ENCODE measurements at regions not wholly inside any gene's neighbourhood (a gene's known extent, or its start where the extent isn't known, plus 50 kb on each side); places are given as distances from the start of the nearest gene placed in this dataset.
A peak's percentile ranks its signal among the peaks of the same experiment; 100 is the strongest.

DNA sequence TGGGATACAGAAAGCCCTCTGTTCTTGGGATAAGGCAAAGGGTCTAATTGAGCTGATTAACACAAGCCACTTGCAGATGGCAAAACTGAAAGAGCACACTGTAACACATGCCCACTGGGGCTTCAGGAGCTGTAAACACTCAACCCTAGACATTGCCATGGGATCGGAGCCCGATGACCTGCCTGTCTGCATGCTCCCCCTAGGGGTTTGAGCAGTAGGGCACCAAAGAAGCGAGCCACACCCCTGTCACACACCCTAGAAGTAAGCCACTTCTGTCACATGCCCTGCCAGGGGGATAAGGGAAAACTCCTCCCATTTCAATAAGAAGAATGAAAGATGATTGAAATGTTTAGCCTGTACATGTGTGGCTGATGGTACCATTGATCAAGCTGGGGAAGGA lies 81.3 kb upstream of the IRX6 start:
- DNase-seq: no peak

DNA sequence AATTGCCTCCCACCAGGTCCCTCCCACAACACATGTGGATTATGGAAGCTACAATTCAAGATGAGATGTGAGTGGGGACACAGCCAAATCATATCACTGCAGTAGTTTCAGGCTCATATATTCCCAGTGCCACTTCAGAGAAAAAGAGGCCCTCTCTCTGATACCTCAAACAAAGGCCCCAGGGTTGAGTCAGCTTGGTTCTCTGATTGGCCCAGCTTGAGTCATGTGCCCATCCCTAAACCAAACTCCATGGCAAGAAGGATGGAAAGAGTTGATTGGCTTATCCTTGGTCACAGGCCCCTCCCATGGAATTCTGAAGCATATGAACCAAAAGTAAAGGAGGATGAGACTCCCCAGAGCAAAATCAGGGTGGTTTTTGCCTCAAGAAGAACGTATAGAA lies 75.9 kb upstream of the IRX6 start:
- no peak for DNase-seq

DNA sequence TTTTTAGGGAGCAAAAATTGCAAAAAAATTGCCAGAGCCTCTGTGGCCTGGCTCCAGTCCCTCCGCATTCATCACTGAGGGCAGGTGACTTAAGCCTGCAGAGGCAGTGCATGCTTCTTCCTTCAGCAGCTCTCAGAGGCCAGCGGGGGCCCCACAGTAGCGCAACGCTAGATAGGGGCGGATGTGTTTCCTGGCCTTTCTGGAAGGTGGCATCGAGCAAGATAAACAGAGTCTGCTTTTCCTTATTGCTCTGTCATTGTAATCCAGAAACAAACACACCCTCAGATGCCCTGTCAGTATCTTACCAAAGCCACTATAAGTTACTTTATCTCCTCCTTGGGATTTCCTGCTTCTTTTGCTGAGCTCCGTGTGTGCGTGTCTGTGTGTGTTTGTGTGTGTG lies 75.5 kb upstream of the IRX6 start:
- peak; percentile 4 for DNase-seq

DNA sequence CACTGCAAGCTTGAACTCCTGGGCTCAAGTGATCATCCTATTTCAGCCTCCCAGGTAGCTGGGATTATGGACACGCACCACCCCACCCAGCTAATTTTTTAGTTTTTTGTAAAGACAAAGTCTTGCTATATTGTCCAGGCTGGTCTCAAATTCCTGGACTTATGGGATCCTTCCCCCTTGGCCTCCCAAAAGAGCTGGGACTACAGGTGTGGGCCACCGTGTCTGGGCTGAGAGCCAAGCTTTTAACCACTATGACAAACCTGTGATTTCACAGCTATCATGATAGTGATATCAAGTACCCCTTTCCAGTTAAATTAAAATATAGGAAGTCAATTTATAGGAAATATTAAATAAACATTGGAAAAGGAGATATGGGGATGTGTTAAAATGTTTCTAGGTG lies 74.6 kb upstream of the IRX6 start:
- DNase-seq: no peak

DNA sequence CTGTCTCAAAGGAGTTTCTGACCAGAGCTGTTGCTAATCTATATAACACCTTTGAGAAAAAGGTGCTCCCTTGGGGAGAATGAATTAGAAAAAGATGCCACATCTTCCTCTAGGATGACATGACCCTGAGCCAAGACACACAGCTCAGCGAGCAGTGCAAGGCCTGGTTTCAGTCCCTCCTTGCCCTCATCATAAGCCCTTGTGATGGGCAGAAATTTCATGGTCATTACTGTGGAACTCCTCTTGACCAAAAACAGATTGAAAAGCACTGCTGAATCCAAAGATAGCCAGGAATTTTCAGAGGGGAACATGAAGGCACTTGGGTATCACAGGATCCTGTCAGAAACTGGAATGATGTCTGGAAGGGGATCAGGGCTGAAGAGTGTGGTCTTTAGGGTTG lies 74.1 kb upstream of the IRX6 start:
- no peak for DNase-seq

DNA sequence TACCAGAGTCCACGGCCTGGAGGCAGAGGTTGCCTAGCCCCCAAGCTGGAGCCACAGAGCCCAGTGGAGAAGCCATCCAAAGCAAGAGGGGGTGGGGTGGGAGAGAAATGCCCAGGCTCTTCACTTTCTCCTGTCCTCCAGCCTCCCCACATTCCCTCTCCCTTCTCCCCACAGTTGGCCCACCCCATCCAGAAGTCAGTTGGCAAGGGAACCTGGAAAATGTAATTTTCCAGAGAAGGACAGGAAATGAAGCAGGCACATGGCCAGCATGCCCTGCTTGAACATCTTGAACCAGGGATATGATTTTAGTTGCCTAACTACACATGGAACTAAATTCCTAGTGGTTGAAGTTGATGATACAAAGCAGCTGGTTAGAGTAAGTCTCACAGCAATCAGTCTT lies 73.3 kb upstream of the IRX6 start:
- DNase-seq: no peak

DNA sequence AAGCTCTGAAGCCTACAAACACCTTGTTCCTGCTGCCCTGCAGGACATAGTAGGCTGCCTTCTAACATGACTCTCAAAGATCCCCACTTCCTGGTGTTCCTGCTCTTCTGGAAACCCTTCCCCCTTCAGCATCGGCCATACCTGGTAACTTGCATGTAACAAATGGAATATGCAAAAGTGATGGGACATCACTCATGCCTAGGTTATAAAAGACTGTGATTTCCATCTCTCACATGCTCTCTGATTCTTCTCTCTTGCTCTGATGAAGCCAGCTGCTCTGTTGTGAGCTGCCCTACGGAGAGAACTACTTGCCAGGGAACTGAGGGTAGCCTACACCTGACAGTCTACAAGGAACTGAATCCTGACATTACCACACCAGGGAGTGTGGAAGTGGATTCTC lies 72.9 kb upstream of the IRX6 start:
- no peak for DNase-seq

DNA sequence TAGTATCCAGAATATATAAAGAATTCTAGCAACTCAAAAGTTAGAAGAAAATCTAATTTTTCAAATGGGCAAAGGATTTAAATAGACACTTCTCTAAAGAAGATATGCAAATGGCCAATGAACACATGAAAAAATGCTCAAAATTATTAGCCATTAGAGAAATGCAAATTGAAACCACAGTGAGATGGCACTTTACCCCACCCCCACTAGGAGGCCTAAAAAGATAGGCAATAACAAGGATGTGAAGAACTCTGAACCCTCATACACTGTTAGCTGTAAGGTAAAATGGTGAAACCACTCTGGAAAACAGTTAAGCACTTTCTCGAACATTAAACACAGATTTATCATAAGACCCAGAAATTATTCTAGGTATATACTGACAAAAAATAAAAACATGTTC lies 71.4 kb upstream of the IRX6 start:
- DNase-seq: no peak

DNA sequence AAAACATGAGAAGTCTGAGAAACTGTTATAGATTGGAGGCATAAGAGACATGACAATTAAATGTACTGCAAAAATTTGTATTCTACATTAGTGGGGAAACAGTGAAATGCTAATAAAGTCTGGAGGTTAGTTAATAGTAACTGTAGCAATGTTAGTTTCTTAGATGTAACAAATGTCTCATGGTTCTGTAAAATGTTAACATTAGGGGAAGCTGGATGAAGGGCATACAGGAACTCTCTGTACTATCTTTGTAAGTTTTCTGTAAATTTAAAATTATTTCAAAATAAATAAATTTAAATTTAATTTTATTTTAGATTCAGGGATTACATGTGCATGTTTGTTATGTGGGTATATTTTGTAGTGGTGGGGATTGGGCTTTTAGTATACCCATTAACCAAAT lies 70.0 kb upstream of the IRX6 start:
- no peak for DNase-seq

DNA sequence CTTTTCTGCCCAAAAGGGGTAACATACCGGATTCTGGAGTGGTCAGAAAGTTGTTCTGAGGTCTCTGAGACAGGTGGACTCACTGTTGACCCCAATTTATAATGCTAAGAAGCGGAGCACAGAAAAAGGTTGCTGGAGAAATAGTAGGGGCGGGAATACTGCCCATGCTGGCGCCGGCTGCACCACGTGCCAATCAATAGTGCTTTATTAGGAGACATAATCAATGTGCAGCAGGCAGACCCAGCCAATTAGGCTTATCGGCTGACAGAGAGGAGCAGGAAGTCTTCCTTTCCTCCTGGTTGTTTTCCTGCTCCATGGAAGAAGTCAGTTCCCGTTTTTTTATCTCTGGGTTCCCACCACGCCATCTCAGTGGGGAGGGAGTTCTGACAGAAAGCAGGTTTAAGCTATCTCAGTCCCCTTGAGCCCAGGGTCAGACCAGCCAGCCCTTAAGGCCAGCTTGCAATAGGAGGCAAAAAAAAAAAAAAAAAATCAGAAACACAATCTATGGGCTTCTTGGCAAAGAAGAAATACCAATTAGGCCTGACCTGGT lies 68.2 kb upstream of the IRX6 start:
- no peak for DNase-seq

DNA sequence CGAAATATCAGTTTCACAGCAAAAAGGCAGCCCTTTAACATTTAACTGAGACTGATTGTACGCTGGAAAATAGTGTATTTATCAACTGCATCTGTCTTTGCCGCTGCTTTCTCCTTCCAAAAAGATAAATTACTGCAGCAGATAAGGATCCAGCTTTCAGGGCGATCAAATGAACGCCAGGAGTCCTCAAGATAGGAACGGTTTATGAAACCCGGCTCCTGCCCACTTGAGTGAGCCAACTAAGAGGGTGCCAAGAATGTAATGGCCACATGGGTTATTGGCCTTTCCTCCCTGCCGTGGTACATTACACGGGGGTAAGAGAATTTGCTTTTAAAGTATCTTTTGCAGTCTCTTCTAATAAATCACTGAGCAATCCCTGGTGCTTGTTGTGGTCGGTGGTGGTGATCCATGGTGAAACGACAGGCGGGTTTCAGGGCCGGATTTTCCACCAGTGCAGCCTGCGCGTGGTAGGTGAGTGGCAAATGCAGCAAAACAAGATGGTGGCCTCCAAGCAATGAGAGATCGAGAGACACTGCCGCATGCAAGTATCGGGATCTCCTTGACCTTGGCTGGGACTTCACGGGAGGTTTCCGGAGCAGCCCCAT lies 67.5 kb upstream of the IRX6 start:
- DNase-seq: no peak

DNA sequence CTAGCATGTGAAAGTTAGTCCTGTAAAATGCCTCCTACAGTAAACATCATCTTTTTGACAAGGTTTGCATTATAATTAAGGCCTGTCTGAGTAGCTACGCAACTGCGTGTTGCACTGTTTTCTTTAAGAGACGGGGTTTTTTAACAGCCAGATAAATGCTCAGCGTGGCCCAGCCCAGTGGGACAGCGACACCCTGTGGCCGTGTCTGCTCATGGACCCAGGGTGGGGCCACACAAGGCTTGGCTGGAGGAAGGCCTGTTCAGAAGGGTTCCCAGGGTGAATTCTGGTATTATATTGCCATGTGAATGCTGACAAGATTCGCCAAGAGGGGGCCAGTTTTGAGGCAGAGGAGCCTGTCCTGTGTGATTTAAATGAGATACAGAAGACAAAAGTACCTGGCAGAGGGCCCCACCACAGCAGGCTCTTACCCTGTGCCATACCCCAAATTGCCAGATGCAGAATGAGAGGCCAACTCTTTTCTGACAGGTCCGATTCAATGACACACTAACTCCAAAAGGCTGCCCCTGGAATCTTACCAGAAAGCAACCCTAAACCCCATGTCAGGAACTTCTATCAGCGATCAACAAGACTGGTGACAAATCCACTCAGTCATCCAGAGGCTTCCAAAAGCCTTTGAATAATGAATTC lies 65.9 kb upstream of the IRX6 start:
- peak; percentile 66 for DNase-seq

DNA sequence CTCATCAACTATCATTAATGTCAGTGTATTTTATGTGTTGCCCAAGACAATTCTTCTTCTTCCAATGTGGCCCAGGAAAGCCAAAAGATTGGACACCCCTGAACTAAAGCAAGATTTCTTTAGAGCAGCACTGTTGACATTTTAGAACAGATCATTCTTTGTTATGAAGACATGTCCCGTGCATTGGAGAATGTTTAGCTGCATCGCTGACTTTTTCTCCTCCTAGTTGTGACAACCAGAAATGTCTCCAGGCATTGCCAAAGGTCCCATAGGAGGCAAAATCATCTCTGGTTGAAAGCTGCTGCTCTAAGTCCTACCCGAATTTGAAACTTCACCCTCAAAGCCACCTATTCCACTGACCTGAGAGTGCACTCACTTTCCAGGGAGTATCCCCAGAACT lies 62.7 kb upstream of the IRX6 start:
- DNase-seq: no peak

DNA sequence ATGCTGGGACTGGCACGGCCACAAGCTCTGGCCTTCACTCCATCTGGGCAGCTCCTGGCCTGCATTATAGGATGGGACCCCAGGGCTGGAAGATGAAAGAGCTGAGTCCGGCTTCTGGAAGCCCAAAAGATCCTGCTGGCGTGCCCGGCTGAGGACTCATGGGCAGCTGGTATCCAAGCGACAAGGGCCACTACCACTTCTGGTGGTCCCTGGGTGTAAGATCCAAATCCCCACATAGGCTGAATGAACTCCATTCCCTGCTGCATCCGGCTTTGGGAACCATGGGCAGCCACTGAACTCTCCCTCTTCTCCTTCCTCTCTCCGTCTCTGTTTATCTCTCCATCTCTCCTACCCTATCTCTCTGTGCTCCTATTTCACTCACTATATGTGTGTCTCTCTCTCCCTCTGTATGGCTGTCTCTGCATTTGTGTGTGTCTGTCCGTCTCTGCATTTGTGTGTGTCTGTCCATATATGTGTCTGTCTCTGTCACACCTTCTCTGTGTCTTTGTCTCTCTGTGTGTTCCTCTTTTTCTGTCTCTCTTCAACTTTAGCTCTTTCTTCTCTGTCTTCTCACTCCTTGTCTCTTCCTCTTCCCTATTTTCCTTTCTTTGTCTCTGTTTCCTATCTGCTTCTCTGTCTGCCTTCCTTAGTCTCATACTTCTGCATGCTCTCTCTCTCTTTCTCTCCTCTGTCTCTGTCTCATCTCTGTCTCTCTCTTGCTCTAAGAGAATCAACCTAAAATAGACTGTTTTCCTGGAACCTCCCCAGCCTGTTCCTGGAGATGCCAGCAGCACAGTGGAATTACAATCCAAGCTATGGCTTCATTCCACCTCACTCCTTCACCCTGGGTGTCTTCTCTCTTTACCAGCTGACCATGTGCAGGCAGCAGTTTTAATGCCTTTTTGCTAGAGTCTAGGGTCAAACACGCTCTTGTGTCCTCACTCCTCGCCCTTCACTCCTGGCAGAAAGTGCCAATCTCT lies 60.4 kb upstream of the IRX6 start:
- DNase-seq: no peak

DNA sequence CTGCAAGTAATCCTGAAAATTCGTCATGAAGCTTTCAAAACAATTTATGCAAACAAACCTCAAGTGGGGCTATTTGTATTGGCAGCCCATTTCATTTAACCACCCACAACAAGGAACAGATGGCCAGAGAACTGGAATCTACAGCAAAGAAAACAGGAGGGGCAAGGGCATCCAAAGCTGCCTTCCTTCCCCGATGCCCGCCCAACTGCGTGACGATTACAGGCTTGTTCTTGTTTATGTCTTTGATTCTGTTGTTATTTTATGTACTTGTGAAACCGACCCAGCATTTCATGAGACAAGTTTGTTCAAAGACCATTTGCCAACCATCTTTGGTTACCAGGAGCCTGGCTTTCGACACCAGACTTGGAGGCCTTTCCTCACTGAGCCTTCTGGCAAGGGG lies 59.1 kb upstream of the IRX6 start:
- DNase-seq: no peak

DNA sequence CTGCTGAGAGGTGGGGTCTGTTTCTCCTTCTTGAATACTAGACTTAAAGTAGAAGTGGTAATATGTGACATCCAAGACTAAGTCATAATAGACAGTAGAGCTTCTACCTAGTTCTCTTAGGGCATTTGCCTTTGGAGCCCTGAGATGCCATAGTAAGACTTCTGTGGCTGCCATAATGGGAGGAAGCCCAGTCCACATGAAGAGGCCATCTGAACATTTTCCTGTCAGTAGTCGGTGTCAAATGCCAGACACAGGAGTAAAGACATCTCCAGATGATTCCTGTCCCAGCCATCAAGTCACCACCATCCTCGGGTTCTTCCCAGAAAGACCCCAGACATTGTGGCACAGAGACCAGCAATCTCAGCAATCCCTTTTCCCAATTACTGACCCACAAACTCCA lies 58.1 kb upstream of the IRX6 start:
- no peak for DNase-seq

DNA sequence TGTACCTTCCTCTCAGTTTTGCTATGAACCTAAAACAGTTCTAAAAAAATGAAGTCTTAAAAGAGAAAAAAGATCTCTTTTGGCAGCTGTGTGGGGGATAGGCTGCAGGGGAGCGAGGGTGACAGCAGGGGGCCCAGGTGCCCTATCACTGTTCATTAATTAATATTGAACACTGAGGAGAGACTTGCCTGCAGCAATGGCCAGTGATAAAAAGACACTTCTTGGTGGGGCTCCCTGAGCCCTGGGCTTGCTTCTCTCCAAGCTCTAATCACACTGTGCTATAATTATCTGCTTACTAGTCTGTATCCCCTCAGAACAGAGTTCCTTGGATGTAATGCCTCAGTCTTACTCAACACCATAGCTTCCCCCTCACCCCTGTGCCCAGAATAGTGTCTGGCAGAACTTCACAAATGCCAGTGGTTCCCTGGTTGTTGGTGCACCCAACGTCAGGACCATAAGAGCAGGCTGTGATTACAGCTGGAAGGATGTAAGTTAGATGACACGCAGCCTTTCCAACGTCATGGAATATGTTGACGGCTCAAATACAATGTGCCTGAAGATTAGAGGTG lies 52.0 kb upstream of the IRX6 start:
- DNase-seq: no peak

DNA sequence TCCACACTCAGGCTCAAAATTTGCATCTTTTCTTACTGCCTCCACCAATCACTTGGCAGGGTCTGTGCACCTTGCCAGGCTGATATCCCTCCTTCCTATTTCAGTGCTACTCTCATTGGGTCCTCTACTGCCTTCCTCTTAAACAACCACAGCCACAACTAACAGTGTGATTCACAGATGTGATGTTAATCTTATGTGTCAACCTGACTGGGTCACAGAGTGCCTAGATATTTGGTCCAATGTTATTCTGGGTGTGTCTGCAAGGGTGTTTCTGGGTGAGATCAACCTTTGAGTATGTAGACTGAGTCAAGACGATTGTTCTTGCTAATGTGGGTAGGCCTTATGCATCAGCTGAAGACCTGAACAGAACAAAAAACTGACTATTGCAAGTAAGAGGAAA lies 51.3 kb upstream of the IRX6 start:
- DNase-seq: no peak

DNA sequence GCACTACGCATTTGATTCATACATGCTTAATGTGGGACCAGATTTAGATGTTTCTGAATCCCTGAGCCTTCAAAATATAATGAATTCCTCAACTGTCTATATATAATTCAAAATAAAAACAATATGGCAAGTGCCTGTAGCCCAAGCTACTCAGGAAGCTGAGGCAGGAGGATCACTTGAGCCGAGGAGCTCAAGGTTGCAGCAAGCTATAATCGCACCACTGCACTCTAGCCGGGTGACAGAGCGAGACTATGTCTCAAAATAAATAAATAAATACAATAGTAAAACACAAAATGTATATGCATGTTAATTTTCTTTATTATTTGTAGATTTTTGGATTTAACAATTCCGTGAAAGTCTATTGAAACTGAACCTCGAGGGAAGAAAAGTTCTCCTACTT lies 50.6 kb upstream of the IRX6 start:
- no peak for DNase-seq

DNA sequence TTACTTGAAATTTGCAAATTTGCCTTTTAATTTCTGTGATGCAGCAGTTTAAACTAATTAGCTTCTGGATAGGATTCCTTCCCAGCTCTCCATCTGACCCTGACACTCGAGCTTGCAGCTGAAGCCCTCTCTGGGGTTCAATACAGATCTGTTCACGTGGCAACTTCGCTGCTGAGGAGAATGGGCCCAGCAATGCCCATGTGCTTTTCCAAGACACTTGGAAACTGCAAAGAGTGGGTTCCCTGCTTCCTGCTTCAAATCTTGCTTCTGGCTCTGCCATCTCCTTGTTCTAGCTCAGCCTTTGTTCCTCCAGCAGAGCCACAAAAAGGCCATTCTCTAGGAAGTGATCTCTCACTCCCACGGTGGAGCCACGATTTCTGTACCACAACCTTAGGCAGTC lies 50.0 kb upstream of the IRX6 start:
- DNase-seq: no peak
